ENCODE measurements at regions not wholly inside any gene's neighbourhood (a gene's known extent, or its start where the extent isn't known, plus 50 kb on each side); places are given as distances from the start of the nearest gene placed in this dataset.

- DNase-seq: no peak
These were observed 83.6 kb upstream of the DIO3 start for GRCh38 chr14:101477648-101478047.

DNA sequence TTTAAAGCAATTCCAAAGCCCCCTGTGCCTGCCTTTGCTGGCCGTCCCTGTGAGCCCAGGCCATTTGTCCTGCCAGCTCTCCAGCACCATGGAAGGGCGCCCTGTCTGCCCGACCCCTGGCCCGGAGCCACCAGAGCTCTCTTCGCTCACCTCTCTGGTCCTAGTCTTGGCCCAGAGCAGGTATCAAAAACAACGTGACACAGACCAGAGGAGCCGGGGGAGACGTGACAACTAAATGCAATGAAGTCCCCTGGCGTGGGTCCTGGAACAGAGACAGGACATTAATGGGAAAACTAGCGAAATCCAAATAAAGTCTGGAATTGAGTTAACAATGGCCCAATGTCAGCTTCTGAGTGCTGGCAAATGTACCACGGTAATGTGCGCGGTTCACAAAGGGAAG is 83.2 kb upstream of the DIO3 start:
- no peak for DNase-seq

DNA sequence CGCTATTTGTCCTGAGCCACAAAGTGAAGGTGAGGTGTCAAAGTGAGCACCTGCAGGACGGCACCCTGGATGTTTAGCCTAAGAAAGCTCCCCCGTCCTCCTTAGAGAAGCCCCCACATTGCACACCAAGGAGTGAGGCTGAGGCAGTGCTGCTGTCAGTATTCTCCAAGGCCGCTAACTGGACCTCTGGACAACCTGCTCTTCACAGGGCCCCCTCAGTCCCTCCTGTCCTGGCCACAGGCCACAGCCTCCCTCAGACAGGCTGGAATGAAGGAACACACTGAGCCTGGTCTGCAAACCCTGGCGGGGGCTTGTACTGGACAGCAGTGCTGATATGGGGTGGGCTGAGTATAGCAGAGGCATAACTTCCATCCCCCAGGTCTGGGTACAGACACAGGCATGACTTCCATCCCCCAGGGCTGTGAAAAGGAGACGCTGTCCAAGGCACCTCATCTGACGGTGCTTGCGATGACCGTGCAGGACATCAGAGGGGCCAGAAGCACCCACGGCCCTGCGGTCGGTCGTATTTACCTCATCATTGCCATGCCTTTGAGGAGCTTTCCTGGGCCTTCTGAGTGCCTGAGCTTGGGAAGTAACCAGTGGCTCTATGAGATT is 82.4 kb upstream of the DIO3 start:
- DNase-seq: no peak

DNA sequence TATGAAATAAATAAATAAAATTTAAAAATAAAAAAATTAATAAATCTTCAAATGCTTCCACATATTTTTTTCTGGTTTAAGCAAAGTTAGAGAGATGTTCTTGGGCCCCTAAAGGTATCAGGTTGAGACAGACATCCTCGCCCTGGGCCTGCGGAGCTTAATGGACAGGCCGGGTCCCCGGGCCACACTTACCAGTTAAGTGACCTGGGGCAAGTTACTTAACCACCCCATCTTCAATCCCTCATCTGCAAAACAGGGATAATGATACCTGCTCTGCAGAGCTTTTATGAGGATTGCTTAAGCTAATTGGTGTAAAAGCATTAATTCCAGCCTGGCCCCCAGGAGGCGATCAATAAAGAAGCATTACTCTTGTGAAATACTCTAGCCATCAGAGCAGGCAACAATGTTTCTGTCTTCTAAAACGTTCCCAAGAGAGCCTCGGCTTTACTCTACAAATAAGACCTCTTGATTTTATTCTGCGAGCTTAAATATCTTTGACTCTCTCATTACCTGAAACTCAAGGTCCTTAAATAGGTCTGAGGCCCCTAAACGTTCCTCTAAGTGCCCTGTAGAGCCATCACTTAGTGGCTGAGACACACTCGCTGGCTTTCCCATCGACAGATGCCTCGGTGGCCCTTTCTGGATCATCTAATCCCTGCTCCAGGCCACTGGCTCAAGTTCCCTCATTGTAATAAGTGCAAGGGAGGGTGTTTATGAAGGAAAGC is 81.1 kb upstream of the DIO3 start:
- DNase-seq: no peak

DNA sequence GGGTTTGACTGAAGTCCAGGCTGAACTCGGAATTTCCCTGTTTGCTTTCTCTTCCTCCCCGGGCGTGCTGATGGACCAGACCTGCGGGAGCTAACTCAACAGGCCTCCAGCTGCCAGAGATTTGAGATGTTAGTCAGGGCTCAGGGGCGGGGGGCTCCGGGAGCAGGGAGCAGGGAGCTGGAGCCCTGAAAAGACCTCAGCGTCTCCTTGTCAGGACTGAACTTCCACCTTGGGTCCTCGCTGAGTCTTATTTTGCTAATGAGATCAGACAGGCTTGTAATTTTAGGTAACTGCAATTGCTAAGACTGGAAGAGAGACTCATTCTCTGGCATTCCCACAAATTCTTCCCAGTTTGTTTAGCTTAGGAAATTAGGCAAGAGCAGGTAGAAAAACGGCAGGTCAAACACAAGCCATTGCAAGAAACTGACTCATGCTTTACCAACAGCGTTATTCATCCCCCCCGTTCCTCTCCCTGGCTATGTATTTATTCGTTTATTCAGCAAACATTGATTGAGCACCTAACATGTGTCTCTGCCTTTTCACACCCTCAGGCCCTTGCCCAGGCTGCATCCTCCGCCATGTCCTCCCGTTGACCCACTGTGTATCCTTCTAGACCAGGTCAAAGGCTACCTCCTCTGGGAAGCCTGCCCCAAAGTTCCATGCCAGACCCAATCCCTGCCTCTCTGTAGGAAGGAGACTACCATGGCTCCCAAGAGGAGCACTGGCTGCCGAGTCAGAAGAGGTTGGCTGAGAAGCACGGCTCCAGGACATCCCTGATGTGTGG is 80.4 kb upstream of the DIO3 start:
- DNase-seq: no peak

DNA sequence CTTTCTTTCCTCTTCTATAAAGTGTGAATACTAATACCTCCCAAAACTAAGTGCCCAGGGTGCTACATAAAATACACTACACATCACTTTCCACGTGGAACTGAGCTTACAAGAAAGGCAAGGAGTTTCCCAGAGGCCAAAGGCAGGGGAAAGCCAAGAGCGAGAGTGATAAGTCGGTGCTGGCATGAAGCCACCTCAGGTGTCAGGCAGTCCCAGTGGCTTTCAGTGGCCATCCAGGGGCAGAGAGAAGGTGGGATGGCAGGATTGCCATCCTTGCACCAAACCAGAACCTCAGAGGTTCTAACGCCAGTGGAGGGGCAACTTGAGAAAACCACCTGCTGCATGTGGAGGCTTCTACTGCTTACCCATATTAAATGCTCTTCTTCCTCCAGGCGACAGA is 79.7 kb upstream of the DIO3 start:
- DNase-seq: no peak

DNA sequence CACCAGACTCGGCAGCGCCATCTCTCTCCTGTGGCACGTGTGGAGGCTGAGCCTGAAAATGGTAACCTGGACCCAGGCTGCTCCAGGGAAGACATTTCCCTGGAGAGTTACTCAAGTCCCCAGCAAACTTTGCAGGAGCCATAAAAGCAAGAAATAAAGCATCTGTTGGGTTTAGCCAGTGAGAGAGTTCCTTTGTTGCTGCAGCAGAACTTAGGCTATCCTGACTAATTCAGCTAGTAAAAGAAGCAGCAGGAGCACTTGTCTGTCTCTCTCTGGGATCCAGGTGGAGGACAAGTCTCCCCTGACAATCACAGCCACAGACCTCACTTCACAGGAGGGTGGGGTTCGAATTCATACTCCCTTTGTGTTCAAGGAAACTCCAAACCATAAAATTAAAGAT is 79.2 kb upstream of the DIO3 start:
- no peak for DNase-seq

- DNase-seq: no peak
These were observed 77.5 kb upstream of the DIO3 start for GRCh38 chr14:101483829-101484228.

GRCh38 chr14:101489092-101489760 is 72.1 kb upstream of the DIO3 start:
- no peak for DNase-seq

GRCh38 chr14:101490771-101491170 is 70.5 kb upstream of the DIO3 start:
- no peak for DNase-seq

- no peak for DNase-seq
These were observed 69.5 kb upstream of the DIO3 start for GRCh38 chr14:101491841-101492240.

DNA sequence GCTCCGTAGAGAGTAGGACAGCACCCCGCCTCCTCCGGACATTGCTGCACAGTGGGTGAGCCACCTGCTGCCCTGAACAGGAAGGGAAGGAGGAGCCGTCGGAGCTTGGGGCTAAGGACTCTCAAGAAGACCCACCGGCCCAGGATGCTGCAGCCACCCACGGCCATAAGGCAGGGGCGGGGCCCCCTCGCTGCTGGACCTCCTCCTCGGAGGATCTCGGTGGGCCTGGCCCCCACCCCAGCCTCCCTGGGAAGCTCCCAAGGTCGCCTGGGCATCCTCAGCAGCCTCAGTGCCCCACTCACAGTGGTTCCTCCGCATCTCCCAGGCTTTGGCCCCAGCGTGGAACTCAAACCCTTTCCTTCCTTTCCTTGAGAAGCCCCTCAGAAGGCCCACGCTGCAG is 68.6 kb upstream of the DIO3 start:
- DNase-seq: no peak

DNA sequence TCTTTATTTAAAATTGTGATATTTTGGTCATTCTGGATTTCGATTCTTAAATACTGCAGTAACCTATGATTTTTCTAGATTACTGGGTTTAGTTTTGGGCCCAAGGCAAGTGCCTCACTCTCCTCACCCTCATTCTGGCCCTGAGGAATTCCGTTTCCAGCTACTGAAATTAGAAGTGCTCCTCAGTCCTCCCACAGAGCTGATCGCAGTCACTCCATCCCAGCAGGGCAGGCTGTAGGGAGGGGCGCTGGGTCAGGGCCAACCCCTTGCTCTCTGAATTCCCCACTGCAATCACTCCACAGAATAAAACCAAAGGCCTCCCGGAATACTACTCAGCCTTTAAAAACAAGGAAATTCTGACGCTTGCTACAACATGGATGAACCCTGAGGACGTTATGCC is 66.5 kb upstream of the DIO3 start:
- no peak for DNase-seq

DNA sequence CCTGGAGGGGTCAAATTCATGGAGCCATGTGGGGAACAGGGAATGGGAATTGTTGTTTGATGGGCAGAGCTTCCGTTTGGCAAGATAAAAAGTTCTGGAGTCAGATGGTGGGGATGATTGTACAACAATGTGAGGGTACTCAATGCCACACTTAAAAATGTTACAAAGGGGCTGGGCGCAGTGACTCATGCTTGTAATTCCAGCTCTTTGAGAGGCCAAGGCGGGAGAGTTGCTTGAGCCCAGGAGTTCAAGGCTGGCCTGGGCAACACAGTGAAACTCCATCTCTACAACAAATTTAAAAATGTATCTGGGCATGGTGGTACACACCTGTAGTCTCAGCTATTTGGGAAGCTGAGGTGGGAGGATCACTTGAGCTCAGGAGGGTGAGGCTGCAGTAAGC is 66.0 kb upstream of the DIO3 start:
- no peak for DNase-seq

DNA sequence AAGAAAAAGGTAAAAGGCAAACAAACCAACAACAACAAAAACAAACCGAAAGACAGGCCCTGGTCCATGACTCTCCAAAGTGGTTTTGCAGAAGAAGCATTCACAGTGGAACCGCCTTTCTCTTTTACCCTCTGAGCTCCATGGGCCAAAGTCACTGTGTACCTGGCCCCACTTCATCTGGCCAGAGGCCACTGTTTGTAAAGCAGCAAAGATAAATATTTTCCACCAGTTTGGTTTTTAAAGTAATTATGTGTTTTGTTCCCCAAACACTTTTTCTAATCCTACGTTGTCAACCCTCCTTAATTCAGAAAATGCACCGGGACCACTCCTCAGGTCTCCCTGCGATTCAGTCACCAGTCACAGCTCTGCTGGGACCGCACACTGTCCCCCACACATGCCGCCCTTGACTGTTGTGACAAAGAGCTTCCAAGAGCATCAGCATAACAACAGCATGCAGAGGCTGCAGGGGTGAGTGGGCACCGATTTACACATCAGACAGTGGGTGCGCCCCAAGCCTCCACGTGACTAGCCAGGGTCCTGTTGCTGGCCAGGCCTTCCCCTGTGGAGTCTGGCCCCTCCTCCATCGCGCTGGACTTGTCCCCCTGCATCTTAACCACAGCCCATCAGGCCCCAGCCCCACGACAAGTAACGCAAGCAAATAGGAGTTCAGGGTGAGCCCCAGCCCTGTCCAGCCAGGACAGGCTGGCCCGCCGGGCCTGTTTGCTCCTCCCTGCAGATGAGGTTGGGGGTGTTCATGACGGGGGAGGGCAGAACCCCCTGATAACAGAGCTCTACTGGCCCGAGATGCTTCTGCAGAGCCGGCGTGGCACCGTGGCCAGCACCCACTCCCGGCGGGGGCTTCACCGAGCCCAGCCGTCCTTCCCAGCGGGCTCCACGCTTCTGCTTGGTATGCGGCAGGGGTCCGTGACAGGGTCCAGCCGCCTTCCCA is 65.2 kb upstream of the DIO3 start:
- DNase-seq: no peak

DNA sequence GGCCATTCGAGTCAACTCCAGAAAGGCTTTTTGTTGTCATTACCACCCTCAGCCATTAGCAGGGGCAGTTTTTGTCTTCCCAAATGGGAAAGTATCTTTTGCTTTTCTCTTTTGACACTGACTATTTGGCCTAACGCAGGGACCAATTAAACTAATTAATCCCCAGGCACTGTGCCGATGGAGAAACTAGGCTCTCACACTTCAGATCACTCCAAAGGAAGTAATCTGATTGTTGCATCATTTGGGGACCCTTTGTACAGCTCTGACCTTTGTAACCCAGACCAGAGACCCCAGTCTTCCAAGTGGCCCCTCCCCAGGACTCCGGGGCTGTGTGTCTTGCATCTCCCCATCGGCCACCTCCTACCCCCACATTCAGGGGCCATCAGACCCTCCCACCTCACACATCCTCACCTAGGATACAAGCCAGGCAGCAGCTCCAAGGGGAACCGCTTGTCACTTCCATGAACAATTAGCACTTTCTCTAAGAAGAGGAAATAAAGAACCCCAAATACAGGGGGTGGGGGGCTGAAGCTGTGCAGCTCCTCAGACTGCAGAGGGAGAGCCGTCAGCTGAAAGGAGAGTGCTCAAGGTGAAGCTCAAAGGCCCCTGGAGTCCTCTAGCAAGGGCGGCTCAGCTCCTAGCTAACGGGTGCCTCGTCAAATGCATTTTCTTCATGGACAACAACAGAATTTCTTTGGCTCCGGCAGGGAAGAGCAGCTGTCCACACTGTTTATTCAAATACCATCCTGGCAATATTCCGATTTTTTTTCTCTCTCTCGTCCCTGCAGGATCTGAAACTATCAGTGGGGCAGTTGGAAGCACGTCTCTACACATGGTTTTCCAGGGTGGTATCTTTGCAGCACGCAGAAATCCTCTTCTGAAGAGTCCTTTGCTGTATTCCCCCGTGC is 64.3 kb upstream of the DIO3 start:
- no peak for DNase-seq

- DNase-seq: no peak
These were observed 63.4 kb upstream of the DIO3 start for GRCh38 chr14:101497684-101498525.

DNA sequence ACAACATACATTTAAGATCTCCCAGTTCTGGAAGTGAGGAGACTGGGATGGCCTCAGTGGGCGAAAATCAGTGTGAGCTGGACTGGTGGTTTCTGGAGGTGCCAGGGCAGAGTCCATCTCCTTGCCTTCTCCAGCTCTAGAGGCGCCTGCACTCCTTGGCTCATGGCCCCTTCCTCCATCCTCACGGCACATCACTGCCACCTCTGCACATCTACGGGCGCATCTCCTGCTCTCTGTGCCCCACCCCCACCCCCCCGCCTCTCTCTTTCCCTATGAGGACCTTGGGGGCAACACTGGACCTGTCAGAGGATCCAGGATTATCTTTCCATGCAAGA is 62.8 kb upstream of the DIO3 start:
- no peak for DNase-seq

DNA sequence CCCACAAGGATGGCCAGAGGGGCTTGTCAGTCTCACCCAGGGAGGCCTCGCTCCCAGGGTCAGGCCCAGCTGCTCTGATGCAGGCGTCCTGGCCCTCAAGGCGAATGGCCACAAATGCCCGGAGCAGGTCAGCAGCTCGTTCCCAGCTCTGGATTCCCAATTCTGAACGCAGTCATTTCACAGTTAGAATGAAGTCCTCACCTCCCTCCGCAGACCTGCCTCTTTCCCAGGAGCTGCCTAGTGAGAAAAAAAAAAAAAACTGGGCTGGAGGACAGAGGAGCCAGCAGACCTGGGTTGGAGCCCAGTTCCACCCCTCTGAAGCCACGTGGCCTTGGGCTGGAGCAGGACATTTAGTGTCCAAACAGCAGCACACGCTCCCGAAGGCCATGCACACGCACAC is 62.2 kb upstream of the DIO3 start:
- DNase-seq: no peak

- DNase-seq: no peak
These were observed 61.8 kb upstream of the DIO3 start for GRCh38 chr14:101499513-101499912.

DNA sequence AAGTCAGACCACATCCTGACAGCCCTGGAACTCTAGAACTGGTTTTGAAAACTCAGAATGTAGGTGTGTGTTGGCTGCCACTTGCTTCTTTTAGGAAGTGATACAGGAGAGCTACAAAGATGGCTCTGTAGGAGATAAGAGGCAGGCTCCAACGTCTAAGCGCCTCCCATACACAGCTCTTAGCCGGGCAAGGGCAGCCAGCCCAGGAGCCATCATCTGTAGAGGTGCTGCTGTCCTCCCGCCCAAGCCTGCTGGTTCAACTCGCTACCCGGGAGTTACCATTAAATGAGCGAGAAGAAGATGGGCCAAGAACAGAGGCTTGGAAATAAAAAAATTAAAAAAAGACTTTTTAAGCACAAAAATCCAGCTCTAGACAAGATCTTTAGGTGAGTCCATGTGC is 61.2 kb upstream of the DIO3 start:
- no peak for DNase-seq
